COLO829 (cell line): ENCODE measurements at regions not wholly inside any gene's neighbourhood (a gene's known extent, or its start where the extent isn't known, plus 50 kb on each side); places are given as distances from the start of the nearest gene placed in this dataset.

Experiments used
- DNase-seq: peaks from one replicate; pipeline ENCODE4 v3.0.0; 2012; ENCODE audit warnings: low spot score

DNA sequence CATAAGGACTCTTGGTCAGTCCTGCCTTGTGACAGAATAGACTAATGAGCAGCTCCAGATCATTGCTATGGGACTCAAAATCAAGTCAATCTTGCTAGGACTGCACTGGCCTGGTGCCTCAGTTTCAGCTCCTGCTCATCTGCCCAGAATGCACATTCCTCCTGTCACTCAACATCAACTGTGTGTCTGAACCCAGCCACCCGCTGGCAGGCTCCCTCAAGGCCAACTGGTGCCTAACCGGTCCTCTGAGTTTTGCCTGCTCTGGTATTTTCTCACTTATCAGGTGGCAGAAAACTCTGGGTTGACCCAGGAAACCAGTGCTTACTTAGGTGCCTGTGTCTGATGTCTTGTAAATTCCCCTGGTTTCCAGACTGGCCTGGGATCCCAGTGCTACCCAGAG is 297.7 kb downstream of the DHX35 start:
- DNase-seq: no peak

GRCh38 chr20:39259010-39259803 is 297.1 kb downstream of the DHX35 start:
- DNase-seq: no peak

GRCh38 chr20:39258253-39258652 is 296.1 kb downstream of the DHX35 start:
- DNase-seq: no peak

DNA sequence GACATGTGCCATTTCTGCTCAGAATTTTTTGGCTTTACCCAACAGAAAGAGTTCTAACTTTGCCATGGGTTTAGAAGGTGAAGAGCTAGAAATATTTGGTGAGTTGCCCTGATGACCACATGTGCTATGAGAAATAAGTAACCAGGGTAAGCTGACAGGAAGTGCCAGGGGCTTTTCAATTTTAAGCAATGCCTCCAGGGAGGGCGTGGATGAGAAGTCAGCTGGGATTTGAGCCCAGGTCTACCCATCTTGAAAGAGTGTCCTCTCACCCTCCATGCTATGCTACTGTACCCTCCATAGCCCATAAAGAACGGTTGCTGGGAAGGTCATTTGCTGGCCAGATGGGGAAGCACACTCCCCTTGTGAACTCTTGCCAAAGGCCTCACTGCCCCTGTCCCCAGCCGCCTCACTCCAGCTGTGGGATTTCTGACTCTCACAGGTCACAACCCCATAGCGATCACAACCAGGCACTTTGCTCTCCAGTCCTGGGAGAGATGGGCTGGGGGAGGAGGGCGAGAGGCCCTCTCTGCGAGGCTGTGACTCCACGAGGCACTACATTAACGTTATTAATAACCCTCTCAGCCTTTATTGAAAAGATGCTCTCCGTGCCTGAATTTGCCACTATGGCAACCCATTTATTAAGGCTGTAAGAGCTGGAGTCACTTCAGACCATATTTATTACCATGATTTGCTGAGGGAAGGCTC is 291.1 kb downstream of the DHX35 start:
- DNase-seq: no peak

- no peak for DNase-seq
These were observed 289.9 kb downstream of the DHX35 start for GRCh38 chr20:39252035-39252434.

DNA sequence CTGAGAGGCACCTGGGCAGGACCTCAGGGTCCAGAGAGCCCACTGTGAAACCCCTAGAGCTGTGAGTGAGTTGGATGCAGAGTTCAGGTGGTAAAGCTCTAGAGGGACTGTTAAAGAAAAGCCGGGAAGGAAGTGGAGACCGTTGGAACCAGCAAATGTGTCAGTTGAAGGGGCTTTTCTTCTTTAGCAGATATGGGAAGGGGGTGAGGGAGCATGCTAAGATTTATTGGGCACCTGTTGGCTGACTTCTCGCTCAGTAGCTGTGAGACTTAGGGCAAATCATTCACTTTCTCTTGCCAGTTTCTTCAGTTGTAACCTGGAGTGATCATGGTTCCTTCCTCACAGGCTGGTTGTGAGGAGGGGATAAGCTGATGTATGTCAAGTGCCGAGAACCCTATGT is 287.7 kb downstream of the DHX35 start:
- no peak for DNase-seq

DNA sequence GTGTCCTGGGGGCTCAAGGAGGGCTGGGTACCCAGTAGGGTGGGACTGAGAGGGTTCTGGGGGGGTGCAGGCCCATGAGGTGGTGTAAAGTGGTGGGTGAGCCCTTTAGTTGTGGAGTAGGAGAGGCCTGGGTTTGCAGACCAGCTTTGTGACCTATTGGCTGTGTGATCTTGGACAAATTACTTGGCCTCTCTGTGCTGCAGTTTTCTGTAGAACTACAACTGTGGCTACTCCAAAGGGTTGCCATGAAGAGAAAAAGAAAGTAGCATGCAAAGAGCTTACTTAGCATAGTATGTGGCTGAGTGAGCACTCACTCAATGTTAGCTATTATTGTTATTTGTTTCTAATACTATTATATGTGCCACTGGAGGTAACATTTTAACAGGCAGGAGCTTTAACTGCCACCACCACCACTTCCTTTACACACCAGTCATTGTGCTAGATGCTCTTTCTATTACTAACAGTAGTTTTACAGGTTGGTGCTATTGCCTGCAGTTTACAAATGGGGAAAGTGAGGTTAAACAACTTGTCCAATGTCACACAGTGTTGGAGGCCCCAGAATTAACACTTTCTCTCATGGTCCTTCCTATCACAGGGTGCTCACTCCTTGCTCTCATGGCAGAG is 286.8 kb downstream of the DHX35 start:
- no peak for DNase-seq

GRCh38 chr20:39248171-39248861 is 286.2 kb downstream of the DHX35 start:
- no peak for DNase-seq

GRCh38 chr20:39246436-39246835 is 284.3 kb downstream of the DHX35 start:
- no peak for DNase-seq

- no peak for DNase-seq
These were observed 283.7 kb downstream of the DHX35 start for GRCh38 chr20:39245685-39246311.

GRCh38 chr20:39243962-39244361 is 281.8 kb downstream of the DHX35 start:
- no peak for DNase-seq

- no peak for DNase-seq
These were observed 280.5 kb downstream of the DHX35 start for GRCh38 chr20:39242614-39243013.

DNA sequence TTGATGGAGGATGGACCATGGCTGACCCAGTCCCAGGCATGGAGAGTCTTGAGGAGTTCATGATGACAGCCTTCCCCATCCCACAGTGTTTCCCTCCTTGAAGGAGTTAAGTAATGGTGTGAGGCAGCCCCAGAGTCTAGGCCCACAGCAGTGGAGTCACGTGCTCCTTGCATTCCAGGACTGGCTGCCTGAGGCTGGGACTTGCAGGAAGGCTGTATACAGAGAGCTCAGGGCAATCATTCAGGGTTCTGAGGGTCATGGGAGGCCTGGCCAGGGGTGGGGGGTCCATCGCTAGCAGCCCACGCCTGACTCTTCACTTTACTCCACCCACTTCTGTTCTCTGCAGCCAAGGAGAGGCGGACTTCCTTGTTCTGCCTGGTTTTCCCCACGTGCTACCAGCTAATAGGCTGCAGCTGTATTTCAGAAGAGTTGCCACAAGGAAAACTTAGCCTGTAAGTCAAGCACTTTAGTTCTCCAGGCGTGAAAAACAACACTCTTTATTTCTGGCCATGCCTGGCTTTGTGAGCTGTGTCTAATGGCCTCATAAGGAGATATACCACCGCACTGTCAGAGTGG is 272.5 kb downstream of the DHX35 start:
- DNase-seq: no peak

DNA sequence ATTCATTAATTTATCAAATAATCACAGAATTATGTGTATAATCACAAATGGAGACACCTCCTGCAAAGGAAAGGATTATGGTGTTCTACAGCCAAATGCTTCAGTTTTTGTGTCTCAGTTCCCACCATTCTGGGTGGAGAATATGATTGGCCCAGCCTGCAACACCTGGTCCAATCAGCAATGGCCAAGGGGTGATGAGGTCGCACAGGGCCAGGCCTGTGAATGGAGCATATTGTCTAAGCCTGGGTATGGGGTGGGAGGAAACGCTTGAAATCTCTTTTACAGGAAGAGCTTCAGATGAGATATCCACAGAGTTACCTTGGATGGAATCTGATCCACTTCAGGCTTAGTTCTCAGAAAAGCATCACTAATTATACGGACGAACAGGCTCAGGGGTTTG is 271.6 kb downstream of the DHX35 start:
- DNase-seq: no peak

GRCh38 chr20:39227416-39227815 is 265.3 kb downstream of the DHX35 start:
- no peak for DNase-seq

GRCh38 chr20:39225978-39226377 is 263.8 kb downstream of the DHX35 start:
- no peak for DNase-seq

DNA sequence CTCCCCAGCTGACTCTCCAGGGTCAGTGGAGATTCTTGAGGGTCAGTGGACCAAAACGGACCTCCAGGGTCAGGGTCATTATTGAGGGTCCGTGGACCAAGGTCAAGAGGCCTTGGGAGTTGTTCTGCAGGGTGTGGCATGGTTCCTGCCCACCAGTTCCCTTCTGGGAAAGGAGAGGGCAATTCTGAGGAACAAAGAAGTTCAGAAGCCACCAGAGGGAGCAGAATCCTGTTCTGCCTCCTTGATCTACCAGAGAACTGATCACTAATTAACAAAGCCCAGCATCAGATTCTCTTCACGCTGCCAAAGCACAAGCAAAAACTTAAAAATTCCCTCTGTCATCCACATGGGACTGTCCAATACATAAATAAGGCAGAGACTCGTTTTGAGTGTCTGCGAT is 263.4 kb downstream of the DHX35 start:
- DNase-seq: no peak

DNA sequence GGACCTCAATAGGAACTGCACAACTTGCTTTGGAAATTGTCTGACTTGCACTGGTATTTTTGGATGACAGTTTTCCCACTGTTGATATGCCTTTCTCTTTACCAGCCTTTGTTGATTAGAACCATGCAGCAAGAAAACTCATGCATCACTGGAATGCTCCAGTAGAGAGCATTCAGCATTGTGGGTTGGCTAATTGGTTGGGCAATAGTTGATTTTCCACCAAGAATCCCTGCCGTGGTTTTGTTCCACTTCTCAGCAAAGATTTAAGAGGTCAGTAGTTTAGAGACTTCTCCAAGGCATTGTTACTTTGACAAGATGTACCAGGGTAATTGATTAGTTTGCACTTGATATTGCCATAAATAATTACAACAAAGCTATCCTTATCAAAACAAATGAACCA is 260.0 kb downstream of the DHX35 start:
- no peak for DNase-seq

- DNase-seq: no peak
These were observed 254.1 kb downstream of the DHX35 start for GRCh38 chr20:39216195-39216594.

- DNase-seq: no peak
These were observed 252.7 kb downstream of the DHX35 start for GRCh38 chr20:39214828-39215227.

DNA sequence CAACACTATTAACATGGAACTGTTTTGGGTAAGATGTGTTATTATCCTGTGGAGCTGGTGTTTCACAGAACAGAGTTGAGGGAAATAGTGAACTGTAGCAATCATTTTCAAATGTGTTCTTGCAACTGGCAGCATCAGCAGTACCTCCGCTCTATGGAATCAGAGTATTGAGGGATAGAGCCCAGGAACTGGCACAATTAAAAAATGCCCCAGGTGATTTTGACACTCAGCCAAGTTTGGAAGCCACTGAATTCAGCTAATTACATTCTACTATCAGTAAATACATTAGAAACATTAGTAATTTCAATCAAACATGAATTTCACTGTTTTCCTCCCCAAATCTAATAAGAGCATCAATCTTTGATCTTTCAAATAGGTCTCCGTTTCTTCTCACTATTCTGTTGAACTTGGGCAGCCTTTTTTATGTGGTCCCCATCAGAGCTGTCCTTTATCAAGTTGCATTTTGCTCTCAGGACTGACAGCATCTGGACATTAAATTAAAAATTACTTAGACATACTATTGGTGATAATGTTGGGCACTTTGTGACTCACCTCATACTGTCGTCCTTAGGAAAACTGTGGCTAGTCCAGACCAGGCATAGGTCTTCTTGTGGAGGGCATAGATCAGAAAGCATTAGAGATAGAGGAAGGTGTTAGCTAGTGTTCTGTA is 251.5 kb downstream of the DHX35 start:
- no peak for DNase-seq
